ENCODE measurements at regions not wholly inside any gene's neighbourhood (a gene's known extent, or its start where the extent isn't known, plus 50 kb on each side); places are given as distances from the start of the nearest gene placed in this dataset.

GRCh38 chr10:83965473-83965872 lies 173.8 kb upstream of the GHITM start:
- TF ChIP-seq CTCF (IDR thresholded peaks at IDR 0.05): no peak
- H3K9me3 Mint-ChIP-seq: peaks cover 49% of the 10 kb centered on the region
- no peaks in the 10 kb centered on the region for H3K27me3 Mint-ChIP-seq (ENCODE audit: insufficient read depth)
- no peak overlapping the region for H3K4me3 Mint-ChIP-seq
- no peak overlapping the region for H3K27ac Mint-ChIP-seq
- no peaks in the 10 kb centered on the region for H3K4me1 Mint-ChIP-seq (ENCODE audit: low read depth)
- DNase-seq: no peak
- no peaks in the 10 kb centered on the region for H3K36me3 Mint-ChIP-seq (ENCODE audit: low read depth)

GRCh38 chr10:83968052-83968451 lies 171.3 kb upstream of the GHITM start:
- no peaks in the 10 kb centered on the region for H3K36me3 Mint-ChIP-seq (ENCODE audit: low read depth)
- H3K4me1 Mint-ChIP-seq (ENCODE audit: low read depth): no peaks in the 10 kb centered on the region
- no peak overlapping the region for H3K4me3 Mint-ChIP-seq
- no peak for TF ChIP-seq CTCF (IDR thresholded peaks at IDR 0.05)
- DNase-seq: no peak
- H3K27me3 Mint-ChIP-seq (ENCODE audit: insufficient read depth): no peaks in the 10 kb centered on the region
- peaks cover 47% of the 10 kb centered on the region for H3K9me3 Mint-ChIP-seq
- H3K27ac Mint-ChIP-seq: no peak overlapping the region

- Mint-ChIP-seq H3K4me3 (no peak overlapping the region), H3K36me3 (ENCODE audit: low read depth) (peaks cover 4% of the 10 kb centered on the region; the same call in 1 of the 2 replicates), H3K27ac (no peak overlapping the region), H3K9me3 (peaks cover 33% of the 10 kb centered on the region), H3K4me1 (ENCODE audit: low read depth) (no peaks in the 10 kb centered on the region), H3K27me3 (ENCODE audit: insufficient read depth) (no peaks in the 10 kb centered on the region)
- no peak for TF ChIP-seq CTCF (IDR thresholded peaks at IDR 0.05)
- DNase-seq: no peak
Observed at GRCh38 chr10:83978681-83979383, 160.5 kb upstream of the GHITM start.

- Mint-ChIP-seq H3K27me3 (ENCODE audit: insufficient read depth) (peaks cover 3% of the 10 kb centered on the region; the same call in 1 of the 2 replicates), H3K4me3 (no peak overlapping the region), H3K4me1 (ENCODE audit: low read depth) (no peaks in the 10 kb centered on the region), H3K27ac (no peak overlapping the region), H3K36me3 (ENCODE audit: low read depth) (peaks cover 4% of the 10 kb centered on the region; the same call in 1 of the 2 replicates), H3K9me3 (peaks cover 48% of the 10 kb centered on the region)
- no peak for DNase-seq
- no peak for TF ChIP-seq CTCF (IDR thresholded peaks at IDR 0.05)
Observed at GRCh38 chr10:83982812-83983211, 156.5 kb upstream of the GHITM start.

- Mint-ChIP-seq H3K27me3 (ENCODE audit: insufficient read depth) (peaks cover 3% of the 10 kb centered on the region; the same call in 1 of the 2 replicates), H3K27ac (no peak overlapping the region)
Observed at GRCh38 chr10:83983578-83984255, 155.6 kb upstream of the GHITM start.

More at GRCh38 chr10:83983578-83984255, 155.6 kb upstream of the GHITM start:
- DNase-seq: no peak
- Mint-ChIP-seq H3K4me3 (no peak overlapping the region), H3K36me3 (ENCODE audit: low read depth) (peaks cover 4% of the 10 kb centered on the region; the same call in 1 of the 2 replicates), H3K9me3 (peaks cover 41% of the 10 kb centered on the region), H3K4me1 (ENCODE audit: low read depth) (no peaks in the 10 kb centered on the region)
- no peak for TF ChIP-seq CTCF (IDR thresholded peaks at IDR 0.05)
